Effector memory CD4-positive, alpha-beta T cell (primary cell): ENCODE measurements at regions not wholly inside any gene's neighbourhood (a gene's known extent, or its start where the extent isn't known, plus 50 kb on each side); places are given as distances from the start of the nearest gene placed in this dataset.

ENCODE experiments used
- DNase-seq, 3 donors: peaks; one replicate each; pipeline ENCODE4 v3.0.0-alpha.2; 2020
- H3K27ac ChIP-seq: 2 replicates; pipeline ENCODE4 v1.7.0; 2013; ENCODE audit warnings: mild to moderate bottlenecking, low read length, moderate library complexity; ENCODE audit not compliant: insufficient read depth, poor library complexity, severe bottlenecking
- H3K27me3 ChIP-seq: replicated peaks from 2 replicates; pipeline ENCODE4 v1.7.0; 2013; ENCODE audit warnings: mild to moderate bottlenecking, low read length; ENCODE audit not compliant: insufficient read depth, control insufficient read depth, poor library complexity, severe bottlenecking
- H3K36me3 ChIP-seq: 2 replicates; pipeline ENCODE4 v1.7.0; 2013; ENCODE audit warnings: mild to moderate bottlenecking, low read length, moderate library complexity; ENCODE audit not compliant: control insufficient read depth, insufficient read depth
- H3K4me1 ChIP-seq: 2 replicates; pipeline ENCODE4 v1.7.0; 2013; ENCODE audit warnings: low read length, mild to moderate bottlenecking; ENCODE audit not compliant: control insufficient read depth, insufficient read depth, poor library complexity, severe bottlenecking
- H3K4me3 ChIP-seq: 2 replicates; pipeline ENCODE4 v1.7.0; 2013; ENCODE audit warnings: low read length, low read depth, mild to moderate bottlenecking; ENCODE audit not compliant: insufficient read depth, poor library complexity, severe bottlenecking
- H3K9me3 ChIP-seq: 2 replicates; pipeline ENCODE4 v1.7.0; 2013; ENCODE audit warnings: mild to moderate bottlenecking, low read length, moderate library complexity; ENCODE audit not compliant: control insufficient read depth

DNA sequence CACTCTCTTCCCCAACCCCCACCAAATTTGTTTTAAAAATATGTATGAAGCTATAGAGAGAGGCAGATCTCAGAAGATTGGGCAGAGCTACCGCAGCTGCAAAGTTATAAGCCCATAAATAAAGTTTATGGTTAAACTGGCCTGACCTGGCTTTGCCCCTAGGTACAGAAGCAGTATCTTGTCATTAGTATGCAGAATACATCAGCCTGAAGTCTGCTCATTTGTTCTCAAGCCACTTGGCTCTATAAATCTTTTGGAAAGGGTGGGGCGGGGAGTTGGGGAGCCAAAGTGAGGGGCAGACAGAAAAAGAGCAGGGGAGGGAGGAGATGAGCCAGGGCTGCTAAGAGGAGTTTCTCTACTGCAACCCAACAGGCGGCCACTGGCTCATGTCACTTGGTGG lies 113.2 kb downstream of the SOX9 start:
- H3K9me3 ChIP-seq, result no peaks in the 10 kb centered on the region
- no peak overlapping the region for H3K4me3 ChIP-seq

DNA sequence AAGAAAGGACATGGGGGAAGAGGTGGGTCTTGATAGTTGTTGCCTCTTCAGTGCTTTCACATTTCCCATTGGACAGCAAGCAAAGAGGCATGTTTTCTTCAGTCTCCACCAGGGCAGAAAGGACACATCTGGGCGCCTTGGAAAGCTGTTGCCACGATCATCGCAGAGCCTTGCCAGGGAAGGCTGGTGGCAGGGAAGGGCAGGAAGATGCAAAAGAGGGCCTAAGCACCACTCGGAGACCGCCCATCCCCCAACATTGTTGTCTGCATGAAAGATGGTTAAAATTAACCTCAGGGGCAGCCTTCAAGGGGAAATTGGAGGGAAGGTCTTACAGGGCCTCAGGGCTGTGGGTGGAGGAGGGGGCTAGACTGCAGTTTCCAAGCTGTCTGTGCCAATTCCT lies 114.2 kb downstream of the SOX9 start:
- Histone ChIP-seq H3K36me3 (no peaks in the 10 kb centered on the region), H3K4me3 (no peak overlapping the region), H3K27ac (no peak overlapping the region), H3K27me3 (no peaks in the 10 kb centered on the region), H3K9me3 (no peaks in the 10 kb centered on the region), H3K4me1 (no peaks in the 10 kb centered on the region)
- DNase-seq, result no peak

More for the DNA sequence above, 113.2 kb downstream of the SOX9 start:
- DNase-seq, result no peak
- Histone ChIP-seq H3K36me3 (no peaks in the 10 kb centered on the region), H3K27me3 (no peaks in the 10 kb centered on the region), H3K27ac (no peak overlapping the region), H3K4me1 (no peaks in the 10 kb centered on the region)

DNA sequence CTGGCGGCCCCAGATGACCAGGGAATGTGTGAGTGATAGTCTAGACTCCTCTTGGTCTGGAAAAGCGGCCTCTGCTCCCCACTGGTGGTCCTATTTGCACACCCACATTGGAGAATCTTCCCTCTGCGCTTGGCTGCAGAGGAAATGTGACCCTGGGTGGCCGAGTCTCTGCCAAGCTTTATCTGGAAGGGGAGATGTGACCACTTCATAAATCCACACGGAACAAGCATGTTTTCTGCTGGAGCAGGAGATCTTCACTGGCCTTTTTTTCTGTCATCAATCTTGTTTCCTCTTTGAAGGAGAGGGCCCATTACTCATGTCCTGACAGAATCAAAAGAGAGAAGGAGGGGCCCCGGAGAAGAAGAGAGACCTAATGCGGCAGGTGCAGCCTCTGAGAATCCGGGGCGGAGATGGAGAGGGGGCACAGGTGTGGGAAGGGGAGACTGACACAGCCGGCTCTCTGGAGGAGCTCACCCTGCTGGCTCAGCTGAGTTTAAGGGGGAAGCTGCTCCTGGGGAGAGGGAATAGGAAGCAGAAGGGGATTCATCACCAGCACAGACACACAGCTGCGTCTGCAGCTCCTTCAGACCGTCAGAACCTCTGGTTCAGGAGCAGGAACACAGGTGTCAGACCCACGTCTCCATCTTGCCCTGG lies 116.3 kb downstream of the SOX9 start:
- Histone ChIP-seq H3K4me3 (no peak overlapping the region), H3K36me3 (no peaks in the 10 kb centered on the region), H3K27me3 (no peaks in the 10 kb centered on the region), H3K27ac (no peak overlapping the region), H3K9me3 (no peaks in the 10 kb centered on the region), H3K4me1 (no peaks in the 10 kb centered on the region)
- DNase-seq, result no peak

DNA sequence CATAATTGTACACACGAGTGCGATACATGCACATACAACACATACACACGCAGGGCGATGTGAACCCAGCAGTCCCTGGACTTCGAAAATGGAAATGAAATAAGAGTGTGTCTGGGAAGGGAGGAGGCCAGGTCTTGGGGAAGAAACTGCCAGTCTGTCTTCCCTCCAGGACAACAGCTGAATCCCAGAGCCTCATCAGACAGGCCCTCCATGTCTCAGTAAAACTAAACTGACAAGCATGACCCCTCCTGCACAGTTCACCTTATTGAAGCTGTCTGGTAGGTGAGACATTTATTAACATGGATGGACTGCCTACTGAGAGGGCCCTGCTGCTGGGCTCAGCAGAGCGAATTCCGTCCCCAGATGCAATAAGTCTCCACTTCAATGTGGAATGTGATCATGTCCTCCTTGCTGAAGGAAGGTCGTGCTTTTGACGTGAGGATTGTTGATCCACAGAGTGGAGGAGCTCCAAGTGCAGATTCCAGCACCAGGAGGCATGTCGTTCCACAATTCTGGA lies 117.4 kb downstream of the SOX9 start:
- Histone ChIP-seq H3K27me3 (no peaks in the 10 kb centered on the region), H3K4me1 (no peaks in the 10 kb centered on the region), H3K36me3 (no peaks in the 10 kb centered on the region), H3K27ac (no peak overlapping the region), H3K9me3 (no peaks in the 10 kb centered on the region), H3K4me3 (no peak overlapping the region)
- no peak for DNase-seq

- Histone ChIP-seq H3K4me3 (no peak overlapping the region), H3K4me1 (no peaks in the 10 kb centered on the region), H3K9me3 (no peaks in the 10 kb centered on the region), H3K36me3 (no peaks in the 10 kb centered on the region), H3K27ac (no peak overlapping the region), H3K27me3 (no peaks in the 10 kb centered on the region)
- no peak for DNase-seq
Observed at GRCh38 chr17:72239548-72239947, 118.7 kb downstream of the SOX9 start.

- Histone ChIP-seq H3K27me3 (no peaks in the 10 kb centered on the region), H3K4me1 (no peaks in the 10 kb centered on the region), H3K4me3 (no peak overlapping the region), H3K27ac (no peak overlapping the region), H3K36me3 (no peaks in the 10 kb centered on the region), H3K9me3 (no peaks in the 10 kb centered on the region)
- DNase-seq, result no peak
Observed at GRCh38 chr17:72240333-72240732, 119.5 kb downstream of the SOX9 start.

DNA sequence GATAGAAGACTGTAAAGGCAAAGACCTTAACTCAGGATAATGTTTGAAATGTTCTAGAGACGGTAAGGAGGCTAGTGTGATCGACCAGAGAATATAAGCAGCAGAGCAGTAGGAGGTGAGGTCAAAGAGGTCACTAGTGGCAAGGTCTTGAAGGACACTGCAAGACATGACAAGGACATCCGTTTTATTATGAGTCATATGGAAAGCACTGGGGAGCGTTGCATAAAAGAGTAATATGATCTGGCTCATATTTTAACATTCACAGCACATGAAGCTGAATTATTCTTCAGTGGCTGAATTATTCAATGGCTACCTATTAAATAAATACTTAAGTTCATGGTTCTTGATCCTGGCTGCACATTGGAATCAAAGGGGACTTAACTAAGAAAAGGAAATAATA lies 123.7 kb downstream of the SOX9 start:
- H3K9me3 ChIP-seq, result no peaks in the 10 kb centered on the region
- no peaks in the 10 kb centered on the region for H3K36me3 ChIP-seq
- H3K27me3 ChIP-seq, result no peaks in the 10 kb centered on the region
- no peaks in the 10 kb centered on the region for H3K4me1 ChIP-seq
- no peak overlapping the region for H3K4me3 ChIP-seq
- no peak overlapping the region for H3K27ac ChIP-seq
- DNase-seq, result no peak

DNA sequence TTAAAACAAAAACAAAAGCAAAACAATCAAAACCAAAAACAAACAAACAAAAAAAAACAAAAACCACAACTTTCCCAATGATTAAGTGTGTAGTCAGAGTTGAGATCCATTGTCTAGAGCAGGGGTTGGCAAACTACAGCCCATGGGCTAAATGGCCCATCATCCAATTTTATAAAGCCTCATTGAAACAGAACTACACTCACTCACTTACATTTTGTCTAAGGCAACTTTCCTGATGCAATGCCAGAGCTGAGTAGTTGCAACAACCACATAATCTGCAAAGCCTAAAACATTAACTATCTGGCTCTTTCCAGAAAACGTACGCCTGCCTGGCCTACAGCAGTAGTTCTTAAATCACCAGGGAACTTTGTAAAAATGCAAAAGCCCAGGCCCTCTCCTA lies 124.1 kb downstream of the SOX9 start:
- no peak for DNase-seq
- H3K4me1 ChIP-seq, result no peaks in the 10 kb centered on the region
- no peak overlapping the region for H3K27ac ChIP-seq
- H3K27me3 ChIP-seq, result no peaks in the 10 kb centered on the region
- no peaks in the 10 kb centered on the region for H3K9me3 ChIP-seq
- no peak overlapping the region for H3K4me3 ChIP-seq
- H3K36me3 ChIP-seq, result no peaks in the 10 kb centered on the region

- Histone ChIP-seq H3K9me3 (no peaks in the 10 kb centered on the region), H3K27me3 (no peaks in the 10 kb centered on the region), H3K27ac (no peak overlapping the region), H3K4me1 (no peaks in the 10 kb centered on the region), H3K36me3 (no peaks in the 10 kb centered on the region), H3K4me3 (no peak overlapping the region)
- DNase-seq, result no peak
Observed at GRCh38 chr17:72249441-72249840, 128.6 kb downstream of the SOX9 start.

- H3K36me3 ChIP-seq, result no peaks in the 10 kb centered on the region
- H3K27ac ChIP-seq, result no peak overlapping the region
- no peaks in the 10 kb centered on the region for H3K9me3 ChIP-seq
- DNase-seq, result no peak
- no peaks in the 10 kb centered on the region for H3K27me3 ChIP-seq
- no peaks in the 10 kb centered on the region for H3K4me1 ChIP-seq
- H3K4me3 ChIP-seq, result no peak overlapping the region
Observed at GRCh38 chr17:72250206-72250605, 129.4 kb downstream of the SOX9 start.
